Inferior parietal cortex (tissue), 1 donor: ENCODE measurements at regions not wholly inside any gene's neighbourhood (a gene's known extent, or its start where the extent isn't known, plus 50 kb on each side); places are given as distances from the start of the nearest gene placed in this dataset.
"Not testable (repeated sequence)": the region's sequence is repeated elsewhere in the genome, so short reads cannot be mapped to it uniquely, and the experiment has no call there.

Experiments
- DNase-seq: peaks from one replicate; pipeline ENCODE4 v3.0.0-alpha.2; 2016; ENCODE audit errors: extremely low spot score

- no peak for DNase-seq
Observed at GRCh38 chr3:59506191-59506590, 456.4 kb upstream of the CFAP20DC start.

DNA sequence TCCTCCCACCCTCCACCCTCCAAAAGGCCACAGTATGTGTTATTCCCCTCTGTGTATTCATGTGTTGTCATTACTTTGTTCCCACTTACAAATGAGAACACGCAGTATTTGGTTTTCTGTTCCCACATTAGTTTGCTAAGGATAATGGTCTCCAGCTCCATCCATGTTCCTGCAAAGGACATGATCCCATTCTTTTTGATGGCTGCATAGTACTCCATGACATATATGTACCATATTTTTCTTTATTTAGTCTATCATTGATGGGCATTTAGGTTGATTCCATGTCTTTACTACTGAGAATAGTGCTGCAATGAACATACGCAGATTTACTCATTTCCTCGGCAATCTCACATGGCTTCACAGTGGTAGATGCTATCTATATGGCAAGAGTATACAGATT lies 453.6 kb upstream of the CFAP20DC start:
- DNase-seq, result no peak

DNA sequence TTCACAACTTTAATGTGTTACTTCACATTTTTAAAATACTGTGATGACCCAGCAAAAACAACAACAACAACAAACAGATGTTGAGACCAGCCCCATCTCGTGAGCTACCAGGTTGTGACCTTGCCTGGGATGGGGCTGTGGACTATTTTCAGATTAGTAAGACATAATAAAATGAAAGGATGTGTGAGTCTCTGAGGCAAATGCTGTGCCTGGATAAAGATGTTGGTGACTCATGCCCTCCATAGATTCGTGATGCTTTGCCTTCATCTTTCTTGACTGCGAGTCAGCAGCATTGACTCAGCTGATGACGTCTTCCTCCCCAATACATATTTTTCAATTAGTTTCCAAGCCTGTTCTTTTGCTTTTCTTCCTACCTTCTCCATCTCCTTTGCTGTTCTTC lies 453.0 kb upstream of the CFAP20DC start:
- DNase-seq, result no peak

- DNase-seq, result no peak
Observed at GRCh38 chr3:59499954-59500353, 450.1 kb upstream of the CFAP20DC start.

- DNase-seq, result no peak
Observed at GRCh38 chr3:59499000-59499399, 449.2 kb upstream of the CFAP20DC start.

GRCh38 chr3:59496250-59496649 lies 446.4 kb upstream of the CFAP20DC start:
- DNase-seq, result no peak

- DNase-seq, result not testable (repeated sequence)
Observed at GRCh38 chr3:59494969-59495368, 445.1 kb upstream of the CFAP20DC start.

- DNase-seq, result no peak
Observed at GRCh38 chr3:59486520-59486919, 436.7 kb upstream of the CFAP20DC start.

- no peak for DNase-seq
Observed at GRCh38 chr3:59483191-59483590, 433.4 kb upstream of the CFAP20DC start.

GRCh38 chr3:59482684-59483083 lies 432.9 kb upstream of the CFAP20DC start:
- DNase-seq, result no peak

DNA sequence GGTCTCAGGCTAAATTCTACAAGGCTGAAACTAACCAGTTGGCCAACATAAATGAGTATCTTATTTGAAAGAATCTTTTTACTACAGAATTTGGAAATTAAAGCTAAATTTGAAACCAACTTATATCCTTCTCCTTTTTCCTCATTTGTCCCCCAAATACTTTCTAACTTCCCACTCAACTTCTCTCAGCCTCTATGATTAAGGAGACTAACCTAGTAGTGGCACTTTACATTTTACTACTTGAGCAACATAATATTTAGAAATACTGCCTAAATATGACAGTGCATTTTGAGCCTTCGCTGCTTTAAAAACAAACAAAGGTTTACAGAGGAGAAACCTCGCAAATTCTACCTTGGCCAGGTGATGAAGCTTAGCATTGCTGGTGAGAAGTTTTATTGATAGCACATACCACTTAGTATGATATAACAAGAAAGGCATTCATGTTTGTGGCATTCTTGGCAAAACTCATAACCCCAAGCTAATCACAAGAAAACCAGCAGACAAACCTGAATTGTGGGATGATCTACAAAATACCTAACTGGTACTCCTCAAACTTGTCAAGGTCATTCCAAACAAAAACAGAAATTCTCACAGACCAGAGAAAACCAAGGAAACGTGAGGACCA lies 432.1 kb upstream of the CFAP20DC start:
- DNase-seq, result no peak

GRCh38 chr3:59480486-59480995 lies 430.7 kb upstream of the CFAP20DC start:
- DNase-seq, result no peak

DNA sequence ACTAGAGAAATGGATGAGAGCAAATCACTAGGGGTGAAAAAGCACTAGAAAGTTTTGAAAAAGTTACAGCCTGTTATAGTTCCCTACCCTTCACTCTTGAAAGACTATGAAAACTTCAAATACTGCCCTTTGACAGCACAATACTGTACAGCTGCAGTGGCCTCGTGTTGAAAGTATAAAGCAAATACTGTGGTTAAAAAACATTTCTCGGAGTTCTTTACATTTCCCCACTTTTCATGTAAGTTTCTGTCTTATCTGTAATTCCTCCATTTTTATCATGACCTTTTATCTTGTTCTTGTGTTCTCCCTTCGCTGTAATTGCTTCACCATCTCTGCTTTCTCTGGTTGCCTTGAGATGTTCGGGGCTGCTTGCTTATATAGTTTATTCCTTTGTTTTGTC lies 423.8 kb upstream of the CFAP20DC start:
- no peak for DNase-seq

DNA sequence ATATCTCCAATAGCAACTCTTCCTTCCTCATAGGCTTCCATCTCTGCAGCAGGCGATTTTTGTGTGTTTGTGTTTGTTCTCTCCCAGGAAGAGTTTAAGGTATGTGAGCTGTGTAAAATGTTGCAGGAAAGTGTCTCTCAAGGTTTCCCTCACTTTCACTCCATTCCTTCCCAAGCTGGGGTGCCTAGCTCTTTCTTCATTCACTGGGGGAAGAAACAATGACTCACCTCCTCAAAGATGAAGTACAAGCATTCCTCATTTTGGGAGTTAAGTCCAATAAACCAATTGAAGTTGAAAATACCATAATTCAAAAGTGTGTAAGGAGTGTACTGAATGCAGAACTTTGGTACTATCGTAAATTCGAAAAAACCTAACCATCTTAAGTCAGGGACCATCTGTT lies 422.7 kb upstream of the CFAP20DC start:
- no peak for DNase-seq

DNA sequence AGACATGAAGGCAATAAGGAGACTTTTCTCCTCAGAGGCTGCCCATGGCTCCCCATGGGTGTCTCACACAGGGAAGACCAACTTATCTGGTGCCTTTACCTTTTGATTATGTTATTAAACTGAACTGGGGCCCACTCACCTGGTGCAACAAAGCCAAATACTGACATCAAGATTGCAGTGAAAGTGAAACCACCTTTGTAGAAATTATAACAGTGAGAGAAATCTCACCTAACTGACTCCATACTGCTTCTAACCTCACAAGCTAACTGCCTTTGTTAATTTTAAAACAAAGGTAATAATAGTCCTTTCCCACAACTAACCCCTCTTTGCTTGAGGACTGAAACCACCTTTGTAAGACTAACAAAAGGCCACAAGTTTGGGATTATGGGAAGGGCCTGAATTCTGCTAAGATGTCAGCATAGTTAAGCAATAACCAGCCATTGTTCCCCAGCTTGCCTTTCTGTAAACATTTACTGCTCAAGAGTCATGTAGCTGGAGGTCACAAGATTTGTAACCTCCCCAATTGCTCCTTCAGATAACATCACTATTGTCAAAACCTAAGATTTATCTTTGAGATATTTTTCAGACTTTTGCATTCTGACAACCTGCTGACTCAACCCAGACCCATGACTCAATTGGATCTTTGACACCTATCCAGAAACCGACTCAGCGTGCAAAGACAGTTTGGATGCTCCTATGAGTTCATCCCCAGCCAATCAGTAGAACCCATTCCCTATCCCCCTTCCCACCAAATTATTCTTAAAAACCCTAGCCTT lies 420.3 kb upstream of the CFAP20DC start:
- DNase-seq, result no peak

- no peak for DNase-seq
Observed at GRCh38 chr3:59467476-59467875, 417.7 kb upstream of the CFAP20DC start.

DNA sequence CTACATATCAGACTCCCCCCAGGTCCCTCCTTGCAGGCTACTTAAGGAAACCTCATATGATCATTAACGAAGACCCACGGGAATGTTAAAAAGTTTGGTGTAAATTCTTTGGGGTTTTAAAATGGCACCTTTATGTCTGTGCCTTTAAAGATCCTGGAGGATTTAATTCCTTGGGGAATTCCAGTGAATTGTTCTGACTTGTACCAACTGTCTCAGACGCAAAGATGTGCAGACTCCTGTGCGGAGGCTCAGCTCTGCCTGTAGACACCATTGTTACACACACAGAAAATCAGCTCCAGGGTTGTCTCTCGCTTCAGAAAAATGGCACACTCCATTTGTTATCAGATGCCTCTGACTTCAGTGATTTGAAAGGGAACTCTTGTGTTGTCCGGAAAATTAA lies 414.4 kb upstream of the CFAP20DC start:
- no peak for DNase-seq

DNA sequence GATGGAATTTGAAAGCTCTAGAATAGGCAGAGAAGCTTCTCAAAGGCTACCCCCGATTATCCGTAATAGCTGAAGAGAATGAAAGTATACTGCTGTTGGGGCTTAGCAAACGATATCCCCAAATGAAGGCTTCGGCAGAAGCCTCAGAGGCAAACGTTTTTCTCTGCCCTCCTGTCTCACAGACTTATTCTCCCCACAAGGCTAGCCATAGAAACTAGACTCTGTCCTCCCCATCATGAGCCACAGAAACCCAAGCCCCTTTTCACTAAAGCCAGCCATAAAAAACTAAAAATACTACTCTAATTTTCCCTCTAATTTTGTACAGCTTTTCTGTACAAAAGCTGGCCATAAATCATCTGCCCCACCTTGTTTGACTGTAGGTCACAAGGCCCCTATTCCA lies 413.4 kb upstream of the CFAP20DC start:
- DNase-seq, result no peak

DNA sequence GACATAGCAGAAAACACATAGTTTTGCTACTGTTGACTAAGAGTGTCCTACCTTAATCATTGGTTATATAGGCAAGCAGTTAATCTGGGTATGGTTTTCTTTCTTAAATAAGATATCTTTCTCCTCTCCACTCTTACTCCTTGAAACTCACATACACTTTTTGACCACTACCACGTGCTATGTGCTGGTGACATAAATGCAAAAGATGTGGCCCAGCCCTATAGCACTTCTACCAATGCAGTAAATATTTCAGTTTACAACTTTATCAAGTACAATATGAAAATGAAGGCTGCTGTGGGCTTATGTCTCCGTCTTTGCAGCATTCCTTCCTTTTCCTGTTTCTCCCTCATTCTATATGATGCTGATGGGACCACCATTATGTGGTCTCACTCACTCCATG lies 410.2 kb upstream of the CFAP20DC start:
- DNase-seq, result no peak

- DNase-seq, result no peak
Observed at GRCh38 chr3:59456852-59457485, 407.1 kb upstream of the CFAP20DC start.

- no peak for DNase-seq
Observed at GRCh38 chr3:59451800-59452746, 402.2 kb upstream of the CFAP20DC start.
